K562 (cell line): ENCODE measurements at regions not wholly inside any gene's neighbourhood (a gene's known extent, or its start where the extent isn't known, plus 50 kb on each side); places are given as distances from the start of the nearest gene placed in this dataset.

Experiments
- CBFA2T3 ChIP-seq: fragments of 450-650 bp; IDR thresholded peaks from 2 replicates; pipeline ENCODE4 v1.6.1; 2017
- CCNT2 ChIP-seq: IDR thresholded peaks from 2 replicates; pipeline ENCODE4 v1.6.1; 2011; ENCODE audit warnings: borderline replicate concordance, low read depth, mild to moderate bottlenecking, moderate library complexity, mixed read lengths, low read length; ENCODE audit not compliant: insufficient read length; ENCODE audit errors: extremely low read depth
- CHCHD3 ChIP-seq: fragments of 250-450 bp; sonication (Bioruptor Pico); IDR thresholded peaks from 2 replicates; pipeline ENCODE4 v2.1.2; 2022; ENCODE audit warnings: mild to moderate bottlenecking
- ELK1 ChIP-seq: sonication (generic); formaldehyde crosslinking; IDR thresholded peaks from 2 replicates; pipeline ENCODE4 v1.8.1; 2022; ENCODE audit warnings: missing genetic modification reagents
- ETV1 ChIP-seq: fragments of 450-650 bp; conservative IDR thresholded peaks from 2 replicates; pipeline ENCODE4 v1.6.1; 2016; ENCODE audit warnings: missing genetic modification characterization, control low read depth, low read depth, missing compliant biosample characterization
- GTF2F1 ChIP-seq: IDR thresholded peaks from 2 replicates; pipeline ENCODE4 v1.6.1; 2011; ENCODE audit warnings: low read depth, low read length, improper control_type of control experiment
- NCOA1 ChIP-seq: fragments of 450-650 bp; IDR thresholded peaks from 2 replicates; pipeline ENCODE4 v1.6.1; 2016; ENCODE audit warnings: low read depth
- PCBP1 ChIP-seq: fragments of 200-400 bp; formaldehyde crosslinking; IDR thresholded peaks from 2 replicates; pipeline ENCODE4 v1.6.1; 2018; ENCODE audit warnings: mild to moderate bottlenecking, low read depth, low read length; ENCODE audit not compliant: poor library complexity, severe bottlenecking
- SP1 ChIP-seq: sonication (generic); formaldehyde crosslinking; IDR thresholded peaks from 2 replicates; pipeline ENCODE4 v1.8.1; 2022; ENCODE audit warnings: mild to moderate bottlenecking, missing genetic modification reagents
- TEAD2 ChIP-seq: fragments of 450-650 bp; IDR thresholded peaks from 2 replicates; pipeline ENCODE4 v1.6.1; 2016; ENCODE audit warnings: missing genetic modification characterization, control low read depth, missing compliant biosample characterization
- ZNF143 ChIP-seq: sonication (generic); formaldehyde crosslinking; IDR thresholded peaks from 2 replicates; pipeline ENCODE4 v1.9.0; 2022; ENCODE audit warnings: mild to moderate bottlenecking, missing genetic modification reagents
- ZNF41 ChIP-seq: fragments of 250-450 bp; sonication (Bioruptor Pico); conservative IDR thresholded peaks from 2 replicates; pipeline ENCODE4 v1.4.0; 2020; ENCODE audit warnings: mild to moderate bottlenecking
- ZNF695 ChIP-seq: fragments of 450-650 bp; formaldehyde crosslinking; IDR thresholded peaks from 2 replicates; pipeline ENCODE4 v1.4.0; 2020; ENCODE audit warnings: mild to moderate bottlenecking, moderate library complexity
- ZNF696 ChIP-seq: fragments of 250-450 bp; sonication (Bioruptor Pico); conservative IDR thresholded peaks from 2 replicates; pipeline ENCODE4 v1.4.0; 2020; ENCODE audit warnings: mild to moderate bottlenecking, moderate library complexity
- TF ChIP-seq, protein P1 (sequence below): fragments of 450-650 bp; IDR thresholded peaks from 2 replicates; pipeline ENCODE4 v1.6.1; 2017; ENCODE audit warnings: antibody characterized with exemption, mild to moderate bottlenecking
- TF ChIP-seq, protein P2 (sequence below), 2 experiments: fragments of 450-650 bp in 1 of 2; IDR thresholded peaks; 2 replicates each; pipeline ENCODE4 v1.6.1; 2011 to 2017; ENCODE audit warnings: low read depth in 2 of 2, antibody characterized with exemption in 1 of 2, borderline replicate concordance in 1 of 2, low read length in 1 of 2, mild to moderate bottlenecking in 1 of 2, mixed read lengths in 1 of 2; ENCODE audit not compliant: control insufficient read depth in 1 of 2

GRCh38 chr9:124197177-124198095 lies 60.3 kb upstream of the NEK6 start (continued):
- TF ChIP-seq NCOA1 (no peak), ZNF143 (CRISPR knock-in tag) (no peak), GTF2F1 (no peak), CBFA2T3 (no peak), TEAD2 (tag) (no peak), PCBP1 (no peak), SP1 (CRISPR knock-in tag) (0 out of 2 replicates have a peak, but pooled peaks have one; percentile 37), ZNF695 (CRISPR knock-in tag) (no peak), ELK1 (no peak), CHCHD3 (CRISPR knock-in tag) (no peak), ZNF696 (no peak), ZNF41 (CRISPR knock-in tag) (no peak), ETV1 (peak; percentile 33; the same call in 1 of the 2 replicates), CCNT2 (no peak)
- TF ChIP-seq, protein P1, sequence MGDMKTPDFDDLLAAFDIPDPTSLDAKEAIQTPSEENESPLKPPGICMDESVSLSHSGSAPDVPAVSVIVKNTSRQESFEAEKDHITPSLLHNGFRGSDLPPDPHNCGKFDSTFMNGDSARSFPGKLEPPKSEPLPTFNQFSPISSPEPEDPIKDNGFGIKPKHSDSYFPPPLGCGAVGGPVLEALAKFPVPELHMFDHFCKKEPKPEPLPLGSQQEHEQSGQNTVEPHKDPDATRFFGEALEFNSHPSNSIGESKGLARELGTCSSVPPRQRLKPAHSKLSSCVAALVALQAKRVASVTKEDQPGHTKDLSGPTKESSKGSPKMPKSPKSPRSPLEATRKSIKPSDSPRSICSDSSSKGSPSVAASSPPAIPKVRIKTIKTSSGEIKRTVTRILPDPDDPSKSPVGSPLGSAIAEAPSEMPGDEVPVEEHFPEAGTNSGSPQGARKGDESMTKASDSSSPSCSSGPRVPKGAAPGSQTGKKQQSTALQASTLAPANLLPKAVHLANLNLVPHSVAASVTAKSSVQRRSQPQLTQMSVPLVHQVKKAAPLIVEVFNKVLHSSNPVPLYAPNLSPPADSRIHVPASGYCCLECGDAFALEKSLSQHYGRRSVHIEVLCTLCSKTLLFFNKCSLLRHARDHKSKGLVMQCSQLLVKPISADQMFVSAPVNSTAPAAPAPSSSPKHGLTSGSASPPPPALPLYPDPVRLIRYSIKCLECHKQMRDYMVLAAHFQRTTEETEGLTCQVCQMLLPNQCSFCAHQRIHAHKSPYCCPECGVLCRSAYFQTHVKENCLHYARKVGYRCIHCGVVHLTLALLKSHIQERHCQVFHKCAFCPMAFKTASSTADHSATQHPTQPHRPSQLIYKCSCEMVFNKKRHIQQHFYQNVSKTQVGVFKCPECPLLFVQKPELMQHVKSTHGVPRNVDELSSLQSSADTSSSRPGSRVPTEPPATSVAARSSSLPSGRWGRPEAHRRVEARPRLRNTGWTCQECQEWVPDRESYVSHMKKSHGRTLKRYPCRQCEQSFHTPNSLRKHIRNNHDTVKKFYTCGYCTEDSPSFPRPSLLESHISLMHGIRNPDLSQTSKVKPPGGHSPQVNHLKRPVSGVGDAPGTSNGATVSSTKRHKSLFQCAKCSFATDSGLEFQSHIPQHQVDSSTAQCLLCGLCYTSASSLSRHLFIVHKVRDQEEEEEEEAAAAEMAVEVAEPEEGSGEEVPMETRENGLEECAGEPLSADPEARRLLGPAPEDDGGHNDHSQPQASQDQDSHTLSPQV = no peak
- TF ChIP-seq, protein P2, sequence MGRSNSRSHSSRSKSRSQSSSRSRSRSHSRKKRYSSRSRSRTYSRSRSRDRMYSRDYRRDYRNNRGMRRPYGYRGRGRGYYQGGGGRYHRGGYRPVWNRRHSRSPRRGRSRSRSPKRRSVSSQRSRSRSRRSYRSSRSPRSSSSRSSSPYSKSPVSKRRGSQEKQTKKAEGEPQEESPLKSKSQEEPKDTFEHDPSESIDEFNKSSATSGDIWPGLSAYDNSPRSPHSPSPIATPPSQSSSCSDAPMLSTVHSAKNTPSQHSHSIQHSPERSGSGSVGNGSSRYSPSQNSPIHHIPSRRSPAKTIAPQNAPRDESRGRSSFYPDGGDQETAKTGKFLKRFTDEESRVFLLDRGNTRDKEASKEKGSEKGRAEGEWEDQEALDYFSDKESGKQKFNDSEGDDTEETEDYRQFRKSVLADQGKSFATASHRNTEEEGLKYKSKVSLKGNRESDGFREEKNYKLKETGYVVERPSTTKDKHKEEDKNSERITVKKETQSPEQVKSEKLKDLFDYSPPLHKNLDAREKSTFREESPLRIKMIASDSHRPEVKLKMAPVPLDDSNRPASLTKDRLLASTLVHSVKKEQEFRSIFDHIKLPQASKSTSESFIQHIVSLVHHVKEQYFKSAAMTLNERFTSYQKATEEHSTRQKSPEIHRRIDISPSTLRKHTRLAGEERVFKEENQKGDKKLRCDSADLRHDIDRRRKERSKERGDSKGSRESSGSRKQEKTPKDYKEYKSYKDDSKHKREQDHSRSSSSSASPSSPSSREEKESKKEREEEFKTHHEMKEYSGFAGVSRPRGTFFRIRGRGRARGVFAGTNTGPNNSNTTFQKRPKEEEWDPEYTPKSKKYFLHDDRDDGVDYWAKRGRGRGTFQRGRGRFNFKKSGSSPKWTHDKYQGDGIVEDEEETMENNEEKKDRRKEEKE (IDR thresholded peaks at IDR 0.05; ENCODE audit: borderline replicate concordance in 1 of 2, control insufficient read depth in 1 of 2, low read depth in 2 of 2, low read length in 1 of 2) = no peak
